ENCODE measurements at regions not wholly inside any gene's neighbourhood (a gene's known extent, or its start where the extent isn't known, plus 50 kb on each side); places are given as distances from the start of the nearest gene placed in this dataset.

GRCh38 chr1:166289309-166290050, 122.7 kb upstream of the FAM78B start:
- TF ChIP-seq AEBP2 (tag by site-specific recombination; IDR thresholded peaks at IDR 0.05; ENCODE audit: borderline replicate concordance): no peak
- no peak for TF ChIP-seq ZNF24 (tag by site-specific recombination; IDR thresholded peaks at IDR 0.05)
- no peak for TF ChIP-seq ZNF830 (tag by site-specific recombination; IDR thresholded peaks at IDR 0.05; ENCODE audit: low read depth)
- no peak for TF ChIP-seq ZNF514 (tag by site-specific recombination; IDR thresholded peaks at IDR 0.05)
- no peak for TF ChIP-seq ZNF292 (tag by site-specific recombination; IDR thresholded peaks at IDR 0.05; ENCODE audit: borderline replicate concordance, low read depth)
- TF ChIP-seq, protein P1, sequence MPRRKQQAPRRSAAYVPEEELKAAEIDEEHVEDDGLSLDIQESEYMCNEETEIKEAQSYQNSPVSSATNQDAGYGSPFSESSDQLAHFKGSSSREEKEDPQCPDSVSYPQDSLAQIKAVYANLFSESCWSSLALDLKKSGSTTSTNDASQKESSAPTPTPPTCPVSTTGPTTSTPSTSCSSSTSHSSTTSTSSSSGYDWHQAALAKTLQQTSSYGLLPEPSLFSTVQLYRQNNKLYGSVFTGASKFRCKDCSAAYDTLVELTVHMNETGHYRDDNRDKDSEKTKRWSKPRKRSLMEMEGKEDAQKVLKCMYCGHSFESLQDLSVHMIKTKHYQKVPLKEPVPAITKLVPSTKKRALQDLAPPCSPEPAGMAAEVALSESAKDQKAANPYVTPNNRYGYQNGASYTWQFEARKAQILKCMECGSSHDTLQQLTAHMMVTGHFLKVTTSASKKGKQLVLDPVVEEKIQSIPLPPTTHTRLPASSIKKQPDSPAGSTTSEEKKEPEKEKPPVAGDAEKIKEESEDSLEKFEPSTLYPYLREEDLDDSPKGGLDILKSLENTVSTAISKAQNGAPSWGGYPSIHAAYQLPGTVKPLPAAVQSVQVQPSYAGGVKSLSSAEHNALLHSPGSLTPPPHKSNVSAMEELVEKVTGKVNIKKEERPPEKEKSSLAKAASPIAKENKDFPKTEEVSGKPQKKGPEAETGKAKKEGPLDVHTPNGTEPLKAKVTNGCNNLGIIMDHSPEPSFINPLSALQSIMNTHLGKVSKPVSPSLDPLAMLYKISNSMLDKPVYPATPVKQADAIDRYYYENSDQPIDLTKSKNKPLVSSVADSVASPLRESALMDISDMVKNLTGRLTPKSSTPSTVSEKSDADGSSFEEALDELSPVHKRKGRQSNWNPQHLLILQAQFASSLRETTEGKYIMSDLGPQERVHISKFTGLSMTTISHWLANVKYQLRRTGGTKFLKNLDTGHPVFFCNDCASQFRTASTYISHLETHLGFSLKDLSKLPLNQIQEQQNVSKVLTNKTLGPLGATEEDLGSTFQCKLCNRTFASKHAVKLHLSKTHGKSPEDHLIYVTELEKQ (tag by site-specific recombination; IDR thresholded peaks at IDR 0.05; ENCODE audit: borderline replicate concordance): no peak
- TF ChIP-seq ZNF837 (tag by site-specific recombination; IDR thresholded peaks at IDR 0.05): no peak
- no peak for TF ChIP-seq ZNF639 (tag by site-specific recombination; IDR thresholded peaks at IDR 0.05)
- TF ChIP-seq ZBTB7A (tag by site-specific recombination; IDR thresholded peaks at IDR 0.05; ENCODE audit: low read depth): no peak
- no peak for TF ChIP-seq ZNF600 (tag by site-specific recombination; IDR thresholded peaks at IDR 0.05)
- no peak for TF ChIP-seq FEZF1 (tag by site-specific recombination; IDR thresholded peaks at IDR 0.05)
- H3K4me3 ChIP-seq (ENCODE audit: low read depth, low read length): no peak overlapping the region
- POLR2A ChIA-PET: no interaction called here
- no peaks in the 10 kb centered on the region for H3K36me3 ChIP-seq (ENCODE audit: control insufficient read depth in 2 of 2, insufficient read depth in 1 of 2, low read length in 2 of 2)
- CTCF ChIA-PET: no interaction called here
- no peaks in the 10 kb centered on the region for H3K4me1 ChIP-seq (ENCODE audit: control insufficient read depth, insufficient read depth, low read length)
- H3K9me3 ChIP-seq (ENCODE audit: control insufficient read depth, insufficient read depth, low read depth, low read length): no peaks in the 10 kb centered on the region
- H3K27ac ChIP-seq (ENCODE audit: extremely low read depth, low read depth, low read length): no peak overlapping the region

- Histone ChIP-seq H3K36me3 (ENCODE audit: control insufficient read depth in 2 of 2, insufficient read depth in 1 of 2, low read length in 2 of 2) (no peaks in the 10 kb centered on the region), H3K4me1 (ENCODE audit: control insufficient read depth, insufficient read depth, low read length) (no peaks in the 10 kb centered on the region), H3K27ac (ENCODE audit: extremely low read depth, low read depth, low read length) (no peak overlapping the region), H3K4me3 (ENCODE audit: low read depth, low read length) (no peak overlapping the region), H3K9me3 (ENCODE audit: control insufficient read depth, insufficient read depth, low read depth, low read length) (no peaks in the 10 kb centered on the region)
- ChIA-PET POLR2A (no interaction called here), CTCF (no interaction called here)
- no peak for TF ChIP-seq OSR2 (tag by site-specific recombination; IDR thresholded peaks at IDR 0.05)
- TF ChIP-seq ZNF785 (tag by site-specific recombination; IDR thresholded peaks at IDR 0.05): no peak
- no peak for TF ChIP-seq ZNF645 (tag by site-specific recombination; IDR thresholded peaks at IDR 0.05)
- TF ChIP-seq BCL11A (tag by site-specific recombination; IDR thresholded peaks at IDR 0.05; ENCODE audit: low read depth): no peak
- TF ChIP-seq ZNF114 (tag by site-specific recombination; IDR thresholded peaks at IDR 0.05): no peak
- no peak for TF ChIP-seq ZNF416 (tag by site-specific recombination; IDR thresholded peaks at IDR 0.05)
- TF ChIP-seq ZNF776 (tag by site-specific recombination; IDR thresholded peaks at IDR 0.05; ENCODE audit: borderline replicate concordance): no peak
- no peak for TF ChIP-seq ZBTB21 (tag by site-specific recombination; IDR thresholded peaks at IDR 0.05)
- no peak for TF ChIP-seq ZNF596 (tag by site-specific recombination; IDR thresholded peaks at IDR 0.05)
- TF ChIP-seq, protein P2, sequence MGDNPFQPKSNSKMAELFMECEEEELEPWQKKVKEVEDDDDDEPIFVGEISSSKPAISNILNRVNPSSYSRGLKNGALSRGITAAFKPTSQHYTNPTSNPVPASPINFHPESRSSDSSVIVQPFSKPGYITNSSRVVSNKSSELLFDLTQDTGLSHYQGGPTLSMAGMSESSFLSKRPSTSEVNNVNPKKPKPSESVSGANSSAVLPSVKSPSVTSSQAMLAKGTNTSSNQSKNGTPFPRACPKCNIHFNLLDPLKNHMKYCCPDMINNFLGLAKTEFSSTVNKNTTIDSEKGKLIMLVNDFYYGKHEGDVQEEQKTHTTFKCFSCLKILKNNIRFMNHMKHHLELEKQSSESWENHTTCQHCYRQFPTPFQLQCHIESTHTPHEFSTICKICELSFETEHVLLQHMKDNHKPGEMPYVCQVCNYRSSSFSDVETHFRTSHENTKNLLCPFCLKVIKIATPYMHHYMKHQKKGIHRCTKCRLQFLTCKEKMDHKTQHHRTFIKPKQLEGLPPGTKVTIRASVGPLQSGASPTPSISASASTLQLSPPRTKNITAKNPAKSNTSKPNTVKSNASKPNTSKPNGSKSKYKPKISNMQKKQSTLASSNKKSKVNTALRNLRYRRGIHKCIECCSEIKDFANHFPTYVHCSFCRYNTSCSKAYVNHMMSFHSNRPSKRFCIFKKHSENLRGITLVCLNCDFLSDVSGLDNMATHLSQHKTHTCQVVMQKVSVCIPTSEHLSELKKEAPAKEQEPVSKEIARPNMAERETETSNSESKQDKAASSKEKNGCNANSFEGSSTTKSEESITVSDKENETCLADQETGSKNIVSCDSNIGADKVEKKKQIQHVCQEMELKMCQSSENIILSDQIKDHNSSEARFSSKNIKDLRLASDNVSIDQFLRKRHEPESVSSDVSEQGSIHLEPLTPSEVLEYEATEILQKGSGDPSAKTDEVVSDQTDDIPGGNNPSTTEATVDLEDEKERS (tag by site-specific recombination; IDR thresholded peaks at IDR 0.05): no peak
- no peak for TF ChIP-seq ZNF626 (tag by site-specific recombination; IDR thresholded peaks at IDR 0.05)
- no peak for TF ChIP-seq ZNF623 (tag by site-specific recombination; IDR thresholded peaks at IDR 0.05)
- no peak for TF ChIP-seq ZNF529 (tag by site-specific recombination; IDR thresholded peaks at IDR 0.05; ENCODE audit: insufficient replicate concordance)
Measured at GRCh38 chr1:166295656-166296055, 128.9 kb upstream of the FAM78B start.
